Uterus (tissue), 3 donors: ENCODE measurements at regions not wholly inside any gene's neighbourhood (a gene's known extent, or its start where the extent isn't known, plus 50 kb on each side); places are given as distances from the start of the nearest gene placed in this dataset.

Experiments used
- DNase-seq, 2 donors: peaks; one replicate each; pipeline ENCODE4 v3.0.0-alpha.2; 2019 to 2020
- H3K27ac ChIP-seq, 2 donors: fragments of 200-600 bp; sonication (generic); 1 replicate in 1 of 2; 2 replicates in 1 of 2; pipeline ENCODE4 v1.5.1; 2016 to 2018
- H3K27me3 ChIP-seq, 2 donors: fragments of 200-600 bp; sonication (generic); one replicate each; pipeline ENCODE4 v1.5.1; 2018 to 2019; ENCODE audit warnings: control low read depth in 1 of 2
- H3K36me3 ChIP-seq, 2 donors: fragments of 200-600 bp; sonication (generic); one replicate each; pipeline ENCODE4 v1.5.1; 2019; ENCODE audit warnings: control low read depth in 1 of 2
- H3K4me1 ChIP-seq, 2 donors: fragments of 200-600 bp; sonication (generic); one replicate each; pipeline ENCODE4 v1.5.1; 2018 to 2019; ENCODE audit warnings: control low read depth in 1 of 2
- H3K4me3 ChIP-seq, 2 donors: fragments of 200-600 bp; sonication (generic); 1 replicate in 1 of 2; 2 replicates in 1 of 2; pipeline ENCODE4 v1.5.1; 2018 to 2019; ENCODE audit warnings: mild to moderate bottlenecking in 1 of 2
- H3K9me3 ChIP-seq, 2 donors: fragments of 200-600 bp; sonication (generic); one replicate each; pipeline ENCODE4 v1.5.1; 2019; ENCODE audit warnings: control low read depth in 1 of 2
- CTCF ChIP-seq, 4 experiments: fragments of 200-600 bp in 2 of 4; fragments of 450-650 bp in 2 of 4; sonication (generic) in 2 of 4; IDR thresholded peaks; one replicate each; pipeline ENCODE4 v1.5.1; 2016 to 2019; ENCODE audit warnings: antibody characterized with exemption in 4 of 4, mild to moderate bottlenecking in 2 of 4, moderate library complexity in 1 of 4
- POLR2A ChIP-seq, 2 donors: fragments of 450-650 bp; IDR thresholded peaks; one replicate each; pipeline ENCODE4 v1.6.1; 2016; ENCODE audit warnings: antibody characterized with exemption in 2 of 2, mild to moderate bottlenecking in 1 of 2, moderate library complexity in 1 of 2
- intact Hi-C: fragments of 100-400 bp; cut with DNase I; formaldehyde crosslinking; loops from one replicate; pipeline ENCODE4 v1.15.1; 2023; ENCODE audit warnings: low total_unique reads
- donor health status: DM: yes; HTN: yes; CAD: no.

- Histone ChIP-seq H3K27me3 (no peaks in the 10 kb centered on the region), H3K36me3 (no peaks in the 10 kb centered on the region), H3K9me3 (no peaks in the 10 kb centered on the region), H3K27ac (no peak overlapping the region), H3K4me3 (no peak overlapping the region), H3K4me1 (no peaks in the 10 kb centered on the region)
- TF ChIP-seq CTCF (IDR thresholded peaks at IDR 0.05), result no peak
- TF ChIP-seq POLR2A (IDR thresholded peaks at IDR 0.05), result no peak
- no peak for DNase-seq
- intact Hi-C loops, result no loop called here
Measured at GRCh38 chr21:15932726-15933125, 202.9 kb downstream of the USP25 start.

- Histone ChIP-seq H3K27me3 (no peaks in the 10 kb centered on the region), H3K4me1 (no peaks in the 10 kb centered on the region)
- no peak for DNase-seq
Measured at GRCh38 chr21:15935530-15935929, 205.7 kb downstream of the USP25 start.

GRCh38 chr21:15943009-15943666 lies 213.4 kb downstream of the USP25 start:
- Histone ChIP-seq H3K9me3 (no peaks in the 10 kb centered on the region), H3K4me1 (no peaks in the 10 kb centered on the region), H3K36me3 (no peaks in the 10 kb centered on the region), H3K27me3 (no peaks in the 10 kb centered on the region), H3K27ac (no peak overlapping the region), H3K4me3 (no peak overlapping the region)
- no peak for DNase-seq
- intact Hi-C loops, result no loop called here
- TF ChIP-seq CTCF (IDR thresholded peaks at IDR 0.05) (no peak), POLR2A (IDR thresholded peaks at IDR 0.05) (no peak)

More at GRCh38 chr21:15935530-15935929, 205.7 kb downstream of the USP25 start:
- Histone ChIP-seq H3K36me3 (no peaks in the 10 kb centered on the region), H3K4me3 (no peak overlapping the region), H3K9me3 (no peaks in the 10 kb centered on the region), H3K27ac (no peak overlapping the region)
- TF ChIP-seq POLR2A (IDR thresholded peaks at IDR 0.05) (no peak), CTCF (IDR thresholded peaks at IDR 0.05) (no peak)
- intact Hi-C loops, result no loop called here

GRCh38 chr21:15947677-15948076 lies 217.9 kb downstream of the USP25 start:
- no peaks in the 10 kb centered on the region for H3K36me3 ChIP-seq
- intact Hi-C loops, result no loop called here

More at GRCh38 chr21:15947677-15948076, 217.9 kb downstream of the USP25 start:
- Histone ChIP-seq H3K4me3 (no peak overlapping the region), H3K27ac (no peak overlapping the region), H3K27me3 (no peaks in the 10 kb centered on the region), H3K9me3 (no peaks in the 10 kb centered on the region), H3K4me1 (no peaks in the 10 kb centered on the region)
- no peak for DNase-seq
- no peak for TF ChIP-seq CTCF (IDR thresholded peaks at IDR 0.05)
- TF ChIP-seq POLR2A (IDR thresholded peaks at IDR 0.05), result no peak
